Cardiac fibroblast (primary cell): ENCODE measurements at regions not wholly inside any gene's neighbourhood (a gene's known extent, or its start where the extent isn't known, plus 50 kb on each side); places are given as distances from the start of the nearest gene placed in this dataset.

Experiments used
- DNase-seq, 2 donors: peaks; one replicate each; pipeline versions ENCODE4 v3.0.0 to v3.0.0-alpha.2; 2010; ENCODE audit warnings: low read depth in 2 of 2
- H3K4me3 ChIP-seq, 2 donors: replicated peaks in 1 of 2; 1 replicate in 1 of 2; 2 replicates in 1 of 2; pipeline ENCODE4 v1.5.1; 2011; ENCODE audit warnings: low read depth in 2 of 2, low read length in 2 of 2, mild to moderate bottlenecking in 2 of 2, moderate library complexity in 1 of 2
- CTCF ChIP-seq: IDR thresholded peaks from one replicate; pipeline ENCODE4 v1.5.1; 2011; ENCODE audit warnings: low read depth, mild to moderate bottlenecking, low read length, inconsistent platforms

- H3K4me3 ChIP-seq = no peak overlapping the region
- TF ChIP-seq CTCF = no peak
- no peak for DNase-seq
Measured at GRCh38 chr19:30093966-30094755, 152.1 kb downstream of the URI1 start.

DNA sequence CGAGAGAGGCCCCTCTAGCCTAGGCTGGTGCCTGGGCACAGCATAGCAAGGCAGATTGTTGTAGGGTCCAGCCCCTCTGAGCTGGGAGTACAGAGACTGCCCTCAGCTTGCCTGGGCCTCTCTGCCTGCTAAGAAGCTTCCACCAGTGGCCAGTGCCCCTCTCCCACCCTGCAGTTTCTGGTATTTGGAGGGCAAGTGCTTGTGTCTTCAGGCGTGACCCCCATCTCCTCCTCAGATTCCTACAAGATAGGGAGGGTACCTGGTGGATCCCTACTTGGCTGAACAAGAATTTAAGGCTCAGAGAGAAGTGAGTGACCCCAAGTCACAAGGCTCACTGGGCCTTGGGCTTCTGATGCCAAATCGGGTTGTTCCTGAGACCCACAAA lies 152.7 kb downstream of the URI1 start:
- no peak for TF ChIP-seq CTCF
- DNase-seq = no peak

GRCh38 chr19:30095171-30095570 lies 153.1 kb downstream of the URI1 start:
- TF ChIP-seq CTCF = no peak
- no peak overlapping the region for H3K4me3 ChIP-seq
- DNase-seq = no peak

More for the DNA sequence above, 152.7 kb downstream of the URI1 start:
- no peak overlapping the region for H3K4me3 ChIP-seq

- DNase-seq = no peak
- no peak for TF ChIP-seq CTCF
- H3K4me3 ChIP-seq = no peak overlapping the region
Measured at GRCh38 chr19:30096596-30097370, 154.7 kb downstream of the URI1 start.

DNA sequence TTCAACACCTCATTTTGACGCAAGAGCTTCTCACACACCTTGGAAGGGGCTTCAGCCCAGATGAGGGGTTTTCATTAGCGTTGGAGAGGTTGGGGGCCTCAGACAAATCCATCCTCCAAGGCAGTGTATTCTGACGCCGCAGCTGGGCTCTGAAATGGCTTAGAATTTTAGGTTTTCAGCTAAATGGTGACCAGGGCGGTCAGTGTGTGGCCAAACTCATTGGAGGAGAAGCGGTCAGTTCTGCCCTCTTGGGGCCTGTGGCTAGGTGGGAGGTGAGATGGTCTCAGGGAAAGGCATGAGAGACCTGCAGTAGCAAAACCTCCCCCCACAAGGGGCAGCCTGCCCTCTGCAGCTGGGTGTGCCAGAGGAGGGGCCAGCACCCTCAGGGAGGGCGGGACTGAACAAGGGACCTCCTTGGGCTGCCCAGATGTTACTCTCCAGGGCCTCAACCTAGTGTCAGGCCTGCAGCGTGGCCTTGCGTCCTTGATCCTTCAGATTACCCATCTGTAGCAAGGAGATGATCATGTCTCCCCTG lies 155.8 kb downstream of the URI1 start:
- no peak for TF ChIP-seq CTCF
- no peak overlapping the region for H3K4me3 ChIP-seq
- DNase-seq = no peak

DNA sequence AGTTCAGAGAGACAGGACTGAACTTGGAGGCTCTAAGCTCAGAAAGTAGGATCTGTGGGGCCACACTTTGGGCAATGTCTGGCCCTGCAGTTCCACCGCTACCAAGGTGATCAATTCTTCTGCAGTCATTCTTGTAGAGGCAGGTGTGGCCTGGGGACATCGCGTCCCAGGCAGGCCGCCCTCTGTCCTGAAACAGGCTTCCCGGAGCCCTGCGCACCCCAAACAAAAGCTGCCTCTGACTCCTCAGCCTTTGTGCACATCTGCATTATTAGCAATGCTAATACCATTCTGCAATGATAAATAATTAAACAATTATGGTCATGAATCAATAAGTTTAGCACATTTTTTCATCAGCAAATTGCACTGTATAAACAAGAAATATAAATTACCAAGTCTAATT lies 160.2 kb downstream of the URI1 start:
- TF ChIP-seq CTCF = no peak
- H3K4me3 ChIP-seq = no peak overlapping the region
- no peak for DNase-seq
